ENCODE measurements at regions not wholly inside any gene's neighbourhood (a gene's known extent, or its start where the extent isn't known, plus 50 kb on each side); places are given as distances from the start of the nearest gene placed in this dataset.

DNA sequence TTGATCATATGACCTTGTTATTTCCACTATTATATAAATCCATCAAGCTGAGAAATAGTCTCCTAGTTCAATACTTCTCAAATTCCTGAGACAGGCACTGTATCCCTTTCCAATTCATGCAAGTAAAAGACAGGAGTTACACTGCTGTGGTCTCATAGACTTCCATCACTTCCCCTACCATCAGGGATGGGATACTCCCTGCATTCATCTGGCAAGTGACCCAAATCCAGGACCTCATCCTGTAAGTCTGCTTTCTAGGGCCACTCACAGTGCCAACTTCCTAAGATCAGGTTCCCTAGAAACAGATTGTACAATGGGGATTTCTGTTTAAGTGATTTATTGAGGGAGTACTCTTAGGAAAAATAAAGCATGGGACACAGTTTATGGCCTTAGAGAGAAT lies 424.0 kb upstream of the CDH7 start:
- TF ChIP-seq, protein P1, sequence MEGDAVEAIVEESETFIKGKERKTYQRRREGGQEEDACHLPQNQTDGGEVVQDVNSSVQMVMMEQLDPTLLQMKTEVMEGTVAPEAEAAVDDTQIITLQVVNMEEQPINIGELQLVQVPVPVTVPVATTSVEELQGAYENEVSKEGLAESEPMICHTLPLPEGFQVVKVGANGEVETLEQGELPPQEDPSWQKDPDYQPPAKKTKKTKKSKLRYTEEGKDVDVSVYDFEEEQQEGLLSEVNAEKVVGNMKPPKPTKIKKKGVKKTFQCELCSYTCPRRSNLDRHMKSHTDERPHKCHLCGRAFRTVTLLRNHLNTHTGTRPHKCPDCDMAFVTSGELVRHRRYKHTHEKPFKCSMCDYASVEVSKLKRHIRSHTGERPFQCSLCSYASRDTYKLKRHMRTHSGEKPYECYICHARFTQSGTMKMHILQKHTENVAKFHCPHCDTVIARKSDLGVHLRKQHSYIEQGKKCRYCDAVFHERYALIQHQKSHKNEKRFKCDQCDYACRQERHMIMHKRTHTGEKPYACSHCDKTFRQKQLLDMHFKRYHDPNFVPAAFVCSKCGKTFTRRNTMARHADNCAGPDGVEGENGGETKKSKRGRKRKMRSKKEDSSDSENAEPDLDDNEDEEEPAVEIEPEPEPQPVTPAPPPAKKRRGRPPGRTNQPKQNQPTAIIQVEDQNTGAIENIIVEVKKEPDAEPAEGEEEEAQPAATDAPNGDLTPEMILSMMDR (IDR thresholded peaks at IDR 0.05), result no peak
- TF ChIP-seq KDM1A (IDR thresholded peaks at IDR 0.05; ENCODE audit: low read depth) (no peak), MAZ (IDR thresholded peaks at IDR 0.05; ENCODE audit: borderline replicate concordance, low read depth, low read length) (no peak), CBX8 (IDR thresholded peaks at IDR 0.05) (no peak), BHLHE40 (IDR thresholded peaks at IDR 0.05; ENCODE audit: low read depth, low read length) (no peak), POLR2A (IDR thresholded peaks at IDR 0.05; ENCODE audit: low read length) (no peak), JUNB (IDR thresholded peaks at IDR 0.05) (no peak), RFX5 (IDR thresholded peaks at IDR 0.05) (no peak), TP53 (CRISPR knock-in tag; IDR thresholded peaks at IDR 0.05) (no peak)
- TF ChIP-seq, protein P2, sequence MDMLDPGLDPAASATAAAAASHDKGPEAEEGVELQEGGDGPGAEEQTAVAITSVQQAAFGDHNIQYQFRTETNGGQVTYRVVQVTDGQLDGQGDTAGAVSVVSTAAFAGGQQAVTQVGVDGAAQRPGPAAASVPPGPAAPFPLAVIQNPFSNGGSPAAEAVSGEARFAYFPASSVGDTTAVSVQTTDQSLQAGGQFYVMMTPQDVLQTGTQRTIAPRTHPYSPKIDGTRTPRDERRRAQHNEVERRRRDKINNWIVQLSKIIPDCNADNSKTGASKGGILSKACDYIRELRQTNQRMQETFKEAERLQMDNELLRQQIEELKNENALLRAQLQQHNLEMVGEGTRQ (IDR thresholded peaks at IDR 0.05), result no peak
